ENCODE measurements at regions not wholly inside any gene's neighbourhood (a gene's known extent, or its start where the extent isn't known, plus 50 kb on each side); places are given as distances from the start of the nearest gene placed in this dataset.

DNA sequence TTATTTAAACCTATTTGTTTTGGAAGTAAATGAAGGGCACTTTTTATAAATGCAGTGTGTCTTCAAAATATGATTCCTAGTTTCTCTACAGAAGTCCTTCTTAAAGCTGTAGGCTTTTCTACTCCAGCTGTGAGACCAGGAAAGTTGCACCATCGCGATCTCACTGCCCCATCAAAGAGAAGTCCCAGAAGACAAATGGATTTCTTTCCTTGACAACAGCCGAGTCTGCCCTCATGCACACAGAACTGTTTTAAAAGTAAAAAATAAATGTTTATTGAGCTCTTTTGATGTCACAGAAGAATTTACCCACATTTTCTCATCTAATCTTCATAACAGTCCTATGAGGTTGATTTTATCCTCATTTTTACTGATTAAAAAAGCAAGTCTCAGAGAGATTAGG is 324.4 kb upstream of the NT5E start:
- TF ChIP-seq, protein P1, sequence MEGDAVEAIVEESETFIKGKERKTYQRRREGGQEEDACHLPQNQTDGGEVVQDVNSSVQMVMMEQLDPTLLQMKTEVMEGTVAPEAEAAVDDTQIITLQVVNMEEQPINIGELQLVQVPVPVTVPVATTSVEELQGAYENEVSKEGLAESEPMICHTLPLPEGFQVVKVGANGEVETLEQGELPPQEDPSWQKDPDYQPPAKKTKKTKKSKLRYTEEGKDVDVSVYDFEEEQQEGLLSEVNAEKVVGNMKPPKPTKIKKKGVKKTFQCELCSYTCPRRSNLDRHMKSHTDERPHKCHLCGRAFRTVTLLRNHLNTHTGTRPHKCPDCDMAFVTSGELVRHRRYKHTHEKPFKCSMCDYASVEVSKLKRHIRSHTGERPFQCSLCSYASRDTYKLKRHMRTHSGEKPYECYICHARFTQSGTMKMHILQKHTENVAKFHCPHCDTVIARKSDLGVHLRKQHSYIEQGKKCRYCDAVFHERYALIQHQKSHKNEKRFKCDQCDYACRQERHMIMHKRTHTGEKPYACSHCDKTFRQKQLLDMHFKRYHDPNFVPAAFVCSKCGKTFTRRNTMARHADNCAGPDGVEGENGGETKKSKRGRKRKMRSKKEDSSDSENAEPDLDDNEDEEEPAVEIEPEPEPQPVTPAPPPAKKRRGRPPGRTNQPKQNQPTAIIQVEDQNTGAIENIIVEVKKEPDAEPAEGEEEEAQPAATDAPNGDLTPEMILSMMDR (IDR thresholded peaks at IDR 0.05) = no peak
- no peak for TF ChIP-seq POLR2A (IDR thresholded peaks at IDR 0.05)
